ENCODE measurements at regions not wholly inside any gene's neighbourhood (a gene's known extent, or its start where the extent isn't known, plus 50 kb on each side); places are given as distances from the start of the nearest gene placed in this dataset.
"Not testable (repeated sequence)": the region's sequence is repeated elsewhere in the genome, so short reads cannot be mapped to it uniquely, and the experiment has no call there.

DNA sequence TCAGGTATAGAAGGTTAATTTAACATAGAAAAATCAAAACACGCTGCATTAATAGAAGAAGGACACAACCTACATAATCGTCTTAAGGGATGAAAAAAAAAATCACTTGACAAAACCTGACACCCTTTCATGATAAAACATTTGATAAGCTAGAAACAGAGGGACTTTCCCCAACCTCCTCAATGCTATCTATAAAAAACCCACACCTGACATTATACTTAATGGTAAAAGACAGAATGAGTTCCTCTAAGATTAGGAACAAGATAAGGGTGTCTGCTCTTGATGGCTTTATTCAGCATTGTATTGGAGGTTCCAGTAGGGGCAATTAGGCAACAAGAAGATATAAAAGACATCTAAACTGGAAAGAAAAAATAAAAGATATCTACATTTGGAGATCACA is 69.9 kb upstream of the KBTBD8 start:
- intact Hi-C loops (cut with micrococcal nuclease), result no loop called here

DNA sequence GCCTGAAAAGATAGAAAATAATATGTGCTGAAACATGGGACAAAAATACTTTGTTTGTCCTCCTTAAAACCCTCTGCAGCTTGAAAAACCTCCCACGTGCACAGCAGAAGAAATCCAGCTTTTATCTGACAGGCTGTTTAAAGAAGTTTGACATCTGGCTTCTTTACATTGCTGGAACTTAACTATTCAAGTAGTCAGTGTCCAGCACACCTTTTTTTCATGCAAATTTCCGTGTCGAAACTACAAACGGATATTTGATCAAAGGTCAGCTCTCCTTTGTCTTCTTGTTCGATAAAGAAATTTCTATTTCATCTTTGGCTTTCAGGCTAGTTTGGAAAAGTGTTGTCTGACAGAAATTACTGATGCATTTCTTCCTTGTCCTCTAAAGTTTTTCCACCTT is 66.8 kb upstream of the KBTBD8 start:
- intact Hi-C loops (cut with micrococcal nuclease), result no loop called here

- intact Hi-C loops (cut with micrococcal nuclease), result no loop called here
These were observed 66.4 kb upstream of the KBTBD8 start for GRCh38 chr3:66931699-66932098.

DNA sequence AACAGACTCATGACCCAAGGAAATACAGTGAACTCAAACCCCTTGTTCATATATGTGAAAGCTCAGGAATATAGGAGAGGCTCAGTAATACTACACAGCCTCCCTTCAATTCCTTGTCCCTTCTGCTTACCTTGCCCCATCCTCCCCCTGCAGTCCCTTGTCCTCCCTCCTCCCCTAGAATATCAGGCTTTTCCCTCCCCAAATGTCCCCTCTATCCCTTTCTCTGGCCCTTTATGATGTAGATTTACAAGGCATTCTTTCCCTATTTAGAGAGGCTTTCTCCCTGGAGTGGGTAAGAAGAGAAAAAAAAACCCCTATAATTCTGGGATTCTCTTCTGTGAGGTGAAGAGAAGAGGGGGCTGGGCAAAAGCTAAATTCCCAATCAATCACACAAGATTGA is 64.9 kb upstream of the KBTBD8 start:
- intact Hi-C loops (cut with micrococcal nuclease), result no loop called here

DNA sequence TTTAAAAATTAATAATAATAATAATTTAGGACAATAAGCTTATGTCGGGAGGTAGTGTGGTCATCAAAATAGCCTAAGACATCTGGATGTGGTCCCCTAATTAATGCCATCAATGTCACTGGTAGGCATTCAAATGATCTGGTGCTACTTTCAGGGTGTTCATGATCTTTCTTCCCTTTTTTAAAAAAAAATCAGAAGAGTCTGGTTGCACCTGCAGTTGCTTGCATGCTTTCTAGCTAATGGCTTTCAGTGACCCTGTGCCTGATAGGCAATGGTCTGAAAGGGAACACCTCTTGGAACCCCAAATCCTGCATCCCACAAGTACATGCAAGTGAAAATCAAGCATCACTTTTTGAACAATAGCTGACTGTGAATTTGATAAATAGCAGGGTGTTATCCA is 64.1 kb upstream of the KBTBD8 start:
- intact Hi-C loops (cut with micrococcal nuclease), result no loop called here

DNA sequence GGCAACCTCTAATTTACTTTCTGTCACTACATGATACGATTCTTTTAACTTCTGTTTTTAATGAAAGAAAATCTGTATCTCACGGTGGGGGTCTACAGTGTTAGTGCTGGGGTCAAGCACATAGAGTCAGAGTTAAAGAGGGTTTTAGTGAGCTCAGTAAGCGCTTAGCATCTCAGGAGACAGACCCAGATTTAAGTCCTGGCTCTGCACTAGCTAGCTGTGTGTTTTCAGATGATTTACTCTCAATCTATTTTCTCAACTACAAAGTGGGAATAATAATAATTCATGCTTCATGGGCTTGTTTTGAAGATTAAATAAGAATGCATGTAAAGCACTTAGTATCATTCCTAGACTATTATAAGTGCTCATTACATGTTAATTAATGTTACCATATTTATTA is 63.4 kb upstream of the KBTBD8 start:
- intact Hi-C loops (cut with micrococcal nuclease), result no loop called here

GRCh38 chr3:66937041-66937440 is 61.1 kb upstream of the KBTBD8 start:
- intact Hi-C loops (cut with micrococcal nuclease), result not testable (repeated sequence)

GRCh38 chr3:66938338-66938963 is 59.7 kb upstream of the KBTBD8 start:
- intact Hi-C loops (cut with micrococcal nuclease), result no loop called here

DNA sequence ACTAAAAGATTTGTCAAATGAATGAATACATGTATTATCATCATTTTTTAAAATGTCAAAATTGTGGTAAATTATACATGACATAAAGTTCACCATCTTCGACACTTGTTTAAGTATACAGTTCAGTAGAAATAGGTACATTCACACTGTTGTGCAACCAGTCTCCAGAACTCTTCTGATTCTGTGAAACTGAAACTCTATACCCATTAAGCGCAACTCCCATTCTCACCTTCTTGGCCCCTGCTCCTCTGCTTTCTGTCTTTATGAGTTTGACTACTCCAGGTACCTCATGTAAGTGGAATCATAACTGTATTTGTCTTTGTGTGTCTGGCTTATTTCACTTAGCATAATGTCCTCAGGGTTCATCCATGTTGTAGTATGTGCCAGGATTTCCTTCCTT is 50.1 kb upstream of the KBTBD8 start:
- intact Hi-C loops (cut with micrococcal nuclease), result no loop called here

All from T-helper 2 cell treated with Interferon-gamma antibody and Interleukin-4, amounts not matched to agents 100 ng/mL and 5 ng/mL, for 36 hours (primary cell).